Kidney epithelial cell (primary cell): ENCODE measurements at regions not wholly inside any gene's neighbourhood (a gene's known extent, or its start where the extent isn't known, plus 50 kb on each side); places are given as distances from the start of the nearest gene placed in this dataset.

Source experiments
- DNase-seq: peaks from one replicate; pipeline ENCODE4 v3.0.0-alpha.2; 2010; ENCODE audit warnings: low read depth
- H3K27me3 ChIP-seq: 2 replicates; pipeline ENCODE4 v1.6.0; 2011; ENCODE audit warnings: low read length; ENCODE audit not compliant: control insufficient read depth, insufficient read depth
- H3K36me3 ChIP-seq: 2 replicates; pipeline ENCODE4 v1.5.1; 2011; ENCODE audit warnings: low read length; ENCODE audit not compliant: control insufficient read depth, insufficient read depth
- H3K4me3 ChIP-seq: 2 replicates; pipeline ENCODE4 v1.5.1; 2011; ENCODE audit warnings: low read depth, mild to moderate bottlenecking, control low read depth, low read length
- CTCF ChIP-seq: IDR thresholded peaks from 2 replicates; pipeline ENCODE4 v1.5.1; 2011; ENCODE audit warnings: mild to moderate bottlenecking, moderate library complexity, low read length, control low read depth, inconsistent platforms; ENCODE audit not compliant: insufficient read depth, poor library complexity, severe bottlenecking

- no peak for DNase-seq
- no peaks in the 10 kb centered on the region for H3K36me3 ChIP-seq
- TF ChIP-seq CTCF: no peak
- H3K27me3 ChIP-seq: no peaks in the 10 kb centered on the region
- no peak overlapping the region for H3K4me3 ChIP-seq
Measured at GRCh38 chr2:40725040-40725439, 273.1 kb upstream of the SLC8A1 start.

GRCh38 chr2:40725950-40726349 lies 274.1 kb upstream of the SLC8A1 start:
- TF ChIP-seq CTCF: no peak
- H3K27me3 ChIP-seq: no peaks in the 10 kb centered on the region
- H3K4me3 ChIP-seq: no peak overlapping the region
- no peaks in the 10 kb centered on the region for H3K36me3 ChIP-seq
- no peak for DNase-seq

GRCh38 chr2:40734797-40735196 lies 282.9 kb upstream of the SLC8A1 start:
- no peak overlapping the region for H3K4me3 ChIP-seq
- no peak for DNase-seq
- no peaks in the 10 kb centered on the region for H3K27me3 ChIP-seq
- no peak for TF ChIP-seq CTCF
- no peaks in the 10 kb centered on the region for H3K36me3 ChIP-seq

- Histone ChIP-seq H3K36me3 (no peaks in the 10 kb centered on the region), H3K4me3 (no peak overlapping the region), H3K27me3 (no peaks in the 10 kb centered on the region)
- no peak for TF ChIP-seq CTCF
- DNase-seq: no peak
Measured at GRCh38 chr2:40737180-40737579, 285.3 kb upstream of the SLC8A1 start.

- Histone ChIP-seq H3K27me3 (no peaks in the 10 kb centered on the region), H3K4me3 (no peak overlapping the region), H3K36me3 (no peaks in the 10 kb centered on the region)
- no peak for DNase-seq
- no peak for TF ChIP-seq CTCF
Measured at GRCh38 chr2:40740419-40740818, 288.5 kb upstream of the SLC8A1 start.

GRCh38 chr2:40741532-40741931 lies 289.6 kb upstream of the SLC8A1 start:
- no peak for DNase-seq
- Histone ChIP-seq H3K4me3 (no peak overlapping the region), H3K36me3 (no peaks in the 10 kb centered on the region), H3K27me3 (no peaks in the 10 kb centered on the region)
- TF ChIP-seq CTCF: no peak
